IMR-90 (cell line): ENCODE measurements at regions not wholly inside any gene's neighbourhood (a gene's known extent, or its start where the extent isn't known, plus 50 kb on each side); places are given as distances from the start of the nearest gene placed in this dataset.
"Not testable (repeated sequence)": the region's sequence is repeated elsewhere in the genome, so short reads cannot be mapped to it uniquely, and the experiment has no call there.

ENCODE experiments used
- ATAC-seq: fragments of 200-7000 bp; cut with Tn5 transposase; 2 replicates; pipeline ENCODE4 v1.9.1; 2020; ENCODE audit warnings: low read depth, mild to moderate bottlenecking, moderate library complexity
- BruUV-seq: library from RNA; stranded (reverse); fragments of 400-500 nt; replicated peaks from 2 replicates; lab custom pipeline; 2021; lab: Mats Ljungman, UMichigan
- CTCF ChIA-PET: fragments of 300-600 bp; formaldehyde crosslinking; extraction: SDS; loops from one replicate; lab custom pipeline; 2021; ENCODE audit warnings: antibody characterized with exemption; lab: Yijun Ruan, JAX
- POLR2A ChIA-PET: fragments of 300-600 bp; sonication (Branson Sonifier 250); formaldehyde crosslinking; loops from one replicate; lab custom pipeline; 2022; ENCODE audit warnings: antibody characterized with exemption; ENCODE audit not compliant: unreplicated experiment; lab: Charles Lee
- DNase-seq: peaks from one replicate; pipeline ENCODE4 v3.0.0; 2013
- H2AFZ ChIP-seq: replicated peaks from 2 replicates; pipeline ENCODE3; 2013; ENCODE audit warnings: low read length, mild to moderate bottlenecking; ENCODE audit not compliant: poor library complexity
- H2AK5ac ChIP-seq: 2 replicates; pipeline ENCODE4 v1.6.1; 2013; ENCODE audit warnings: low read depth, low read length, inconsistent platforms
- H2AK9ac ChIP-seq: replicated peaks from 2 replicates; pipeline ENCODE3; 2013; ENCODE audit warnings: mild to moderate bottlenecking, low read depth, low read length, moderate library complexity; ENCODE audit not compliant: poor library complexity
- H2BK120ac ChIP-seq: 2 replicates; pipeline ENCODE4 v1.6.1; 2013; ENCODE audit warnings: low read depth, low read length, inconsistent platforms
- H2BK15ac ChIP-seq: 3 replicates; pipeline ENCODE4 v1.6.1; 2013; ENCODE audit warnings: low read depth, low read length, inconsistent platforms
- H2BK20ac ChIP-seq: 2 replicates; pipeline ENCODE4 v1.6.1; 2013; ENCODE audit warnings: low read depth, mild to moderate bottlenecking, inconsistent platforms, low read length, moderate library complexity
- H2BK5ac ChIP-seq: 2 replicates; pipeline ENCODE4 v1.6.1; 2013; ENCODE audit warnings: mild to moderate bottlenecking, low read depth, low read length, inconsistent platforms; ENCODE audit not compliant: poor library complexity, severe bottlenecking
- H3K14ac ChIP-seq: replicated peaks from 2 replicates; pipeline ENCODE4 v1.6.1; 2013; ENCODE audit warnings: low read depth, low read length, inconsistent platforms
- H3K18ac ChIP-seq: 2 replicates; pipeline ENCODE4 v1.6.1; 2013; ENCODE audit warnings: low read depth, low read length, control low read depth
- H3K23ac ChIP-seq: 2 replicates; pipeline ENCODE4 v1.6.1; 2013; ENCODE audit warnings: low read depth, low read length, inconsistent platforms
- H3K27ac ChIP-seq: 2 replicates; pipeline ENCODE4 v1.5.1; 2013; ENCODE audit warnings: mild to moderate bottlenecking, control low read depth, low read length; ENCODE audit not compliant: insufficient read depth
- H3K27me3 ChIP-seq: 2 replicates; pipeline ENCODE4 v1.6.1; 2013; ENCODE audit warnings: low read length; ENCODE audit not compliant: control insufficient read depth, insufficient read depth
- H3K36me3 ChIP-seq: 2 replicates; pipeline ENCODE4 v1.6.1; 2013; ENCODE audit warnings: low read length, mixed read lengths; ENCODE audit not compliant: control insufficient read depth, insufficient read depth
- H3K4ac ChIP-seq: 2 replicates; pipeline ENCODE4 v1.6.1; 2013; ENCODE audit warnings: low read depth, low read length, inconsistent platforms
- H3K4me1 ChIP-seq: 2 replicates; pipeline ENCODE4 v1.6.1; 2013; ENCODE audit warnings: low read length, mixed read lengths; ENCODE audit not compliant: control insufficient read depth, insufficient read depth
- H3K4me2 ChIP-seq: 2 replicates; pipeline ENCODE4 v1.6.1; 2013; ENCODE audit warnings: low read depth, mild to moderate bottlenecking, control low read depth, low read length, moderate library complexity
- H3K4me3 ChIP-seq: 2 replicates; pipeline ENCODE4 v1.5.1; 2013; ENCODE audit warnings: low read depth, mild to moderate bottlenecking, control low read depth, low read length, moderate library complexity; ENCODE audit not compliant: insufficient read depth
- H3K56ac ChIP-seq: 2 replicates; pipeline ENCODE4 v1.6.1; 2013; ENCODE audit warnings: low read length, inconsistent platforms; ENCODE audit not compliant: insufficient read depth; ENCODE audit errors: extremely low read depth
- H3K79me1 ChIP-seq, 2 experiments: 2 replicates each; pipeline ENCODE4 v1.6.1; 2013; ENCODE audit warnings: low read length in 2 of 2, inconsistent platforms in 1 of 2, low read depth in 1 of 2
- H3K9ac ChIP-seq: 2 replicates; pipeline ENCODE4 v1.6.1; 2013; ENCODE audit warnings: low read depth, low read length, control low read depth
- H3K9me1 ChIP-seq: 2 replicates; pipeline ENCODE4 v1.6.1; 2013; ENCODE audit warnings: low read length, inconsistent platforms; ENCODE audit not compliant: insufficient read depth
- H3K9me3 ChIP-seq: 2 replicates; pipeline ENCODE4 v1.6.1; 2013; ENCODE audit warnings: low read length; ENCODE audit not compliant: control insufficient read depth, insufficient read depth
- H4K20me1 ChIP-seq: 2 replicates; pipeline ENCODE4 v1.6.1; 2013; ENCODE audit warnings: low read length, inconsistent platforms; ENCODE audit not compliant: insufficient read depth
- H4K5ac ChIP-seq: 2 replicates; pipeline ENCODE4 v1.6.1; 2013; ENCODE audit warnings: mild to moderate bottlenecking, low read depth, low read length, control low read depth
- H4K8ac ChIP-seq, 2 experiments: 2 replicates each; pipeline ENCODE4 v1.6.1; 2013; ENCODE audit warnings: low read depth in 2 of 2, low read length in 2 of 2, control low read depth in 1 of 2, inconsistent platforms in 1 of 2
- H4K91ac ChIP-seq: 2 replicates; pipeline ENCODE4 v1.6.1; 2013; ENCODE audit warnings: low read depth, low read length, inconsistent platforms; ENCODE audit not compliant: insufficient read depth
- WGBS, 2 experiments: methylation state at CpG; one replicate each; pipeline versions ENCODE4 v1.1.5 to v1.1.7; 2013; ENCODE audit warnings: missing lambda C conversion rate in 2 of 2; ENCODE audit not compliant: insufficient read length in 1 of 2; ENCODE audit errors: extremely low coverage in 2 of 2; 5-methylcytosine and 5-hydroxymethylcytosine counted together
- dilution Hi-C: fragments of 300-500 bp; cut with HindIII; formaldehyde crosslinking; loops from one replicate; pipeline ENCODE4 v1.14.3; 2018; ENCODE audit warnings: low sequenced_read_pairs; ENCODE audit not compliant: unreplicated experiment
- in situ Hi-C: fragments of 300-500 bp; cut with MboI; formaldehyde crosslinking; loops from 3 replicates; pipeline ENCODE4 v1.14.3; 2019; ENCODE audit warnings: low sequenced_read_pairs, inconsistent platforms, mixed read lengths
- intact Hi-C: fragments of 100-400 bp; cut with micrococcal nuclease; formaldehyde crosslinking; loops from 2 replicates; pipeline ENCODE4 v1.10.0; 2022

- H3K9ac ChIP-seq, H3K4me1 ChIP-seq, CTCF ChIA-PET, H4K20me1 ChIP-seq, H2BK15ac ChIP-seq, H3K4me2 ChIP-seq, H3K36me3 ChIP-seq, H3K27ac ChIP-seq, H3K27me3 ChIP-seq, in situ Hi-C loops, H3K4ac ChIP-seq, BruUV-seq, ATAC-seq, H3K56ac ChIP-seq, H4K91ac ChIP-seq, H2BK5ac ChIP-seq, H2AK5ac ChIP-seq, H3K9me3 ChIP-seq, H3K79me1 ChIP-seq, H4K5ac ChIP-seq, intact Hi-C loops, H3K14ac ChIP-seq, H2AFZ ChIP-seq, dilution Hi-C loops, H3K4me3 ChIP-seq, H2AK9ac ChIP-seq, H3K9me1 ChIP-seq, H3K23ac ChIP-seq, H2BK20ac ChIP-seq, POLR2A ChIA-PET, H2BK120ac ChIP-seq, H4K8ac ChIP-seq, H3K18ac ChIP-seq, DNase-seq: not testable (repeated sequence)
- no CpG with 5 or more reads among the region's 3 CpGs for WGBS, 2 experiments
These were observed 80.7 kb downstream of the MINAR1 start for GRCh38 chr15:79512844-79513243.
